Stimulated activated CD4-positive, alpha-beta T cell treated with anti-CD3 and anti-CD28 coated beads, Interleukin-4, amount 100 ng/mL, for 1 hour (primary cell): ENCODE measurements at regions not wholly inside any gene's neighbourhood (a gene's known extent, or its start where the extent isn't known, plus 50 kb on each side); places are given as distances from the start of the nearest gene placed in this dataset.
"Not testable (repeated sequence)": the region's sequence is repeated elsewhere in the genome, so short reads cannot be mapped to it uniquely, and the experiment has no call there.

Experiments used
- DNase-seq: peaks from one replicate; pipeline ENCODE4 v3.0.0-alpha.2; 2020

DNA sequence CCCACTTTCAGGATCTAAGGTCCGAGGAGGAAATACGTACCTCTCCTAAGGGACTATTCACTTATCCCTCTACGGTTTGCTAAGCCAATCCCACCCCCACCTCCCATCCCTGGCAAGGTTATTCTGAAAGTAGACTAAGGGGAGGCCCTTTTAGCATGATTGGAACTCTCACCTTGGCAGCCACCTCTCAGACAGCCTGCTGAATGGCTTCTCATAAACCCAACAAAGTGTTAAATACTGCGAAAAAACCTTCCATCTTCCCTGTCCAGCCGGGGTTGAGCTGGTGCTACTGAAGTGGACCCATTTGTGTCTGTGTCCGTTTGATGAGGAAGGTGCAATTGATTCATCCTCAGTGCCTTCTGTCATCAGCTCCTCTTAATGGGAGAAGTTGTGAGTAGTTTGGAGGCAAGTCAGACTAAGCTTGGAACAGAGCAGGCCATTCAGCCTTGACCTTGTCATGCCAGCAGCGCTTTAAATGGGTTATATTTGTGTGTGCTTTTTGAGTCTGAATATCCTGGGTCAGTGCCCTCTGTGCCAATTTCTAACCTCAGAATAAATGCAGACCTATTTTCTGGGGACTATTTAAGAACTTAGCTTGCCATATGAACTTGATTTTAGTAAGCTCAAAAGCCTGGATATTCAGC, 476.3 kb upstream of the ZNF608 start:
- DNase-seq = no peak

DNA sequence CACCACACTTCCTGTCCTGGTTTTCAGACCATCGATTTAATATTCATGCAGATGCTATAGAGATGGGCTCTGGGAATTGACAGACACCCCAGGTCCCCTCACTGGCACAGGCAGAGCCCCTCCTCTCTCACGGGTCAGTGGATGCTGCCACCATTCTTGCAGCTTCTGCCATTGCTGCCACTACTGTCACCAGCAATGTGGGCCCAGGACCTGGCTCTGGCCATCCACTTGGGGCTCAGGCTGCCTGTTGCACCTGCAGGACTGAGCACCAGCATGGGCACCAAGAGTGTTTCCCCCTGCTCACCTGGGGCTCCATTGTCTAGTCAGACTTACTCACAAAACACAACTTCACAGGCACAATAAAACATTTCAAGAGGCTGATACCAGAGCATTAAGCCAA, 479.0 kb upstream of the ZNF608 start:
- DNase-seq = no peak

DNA sequence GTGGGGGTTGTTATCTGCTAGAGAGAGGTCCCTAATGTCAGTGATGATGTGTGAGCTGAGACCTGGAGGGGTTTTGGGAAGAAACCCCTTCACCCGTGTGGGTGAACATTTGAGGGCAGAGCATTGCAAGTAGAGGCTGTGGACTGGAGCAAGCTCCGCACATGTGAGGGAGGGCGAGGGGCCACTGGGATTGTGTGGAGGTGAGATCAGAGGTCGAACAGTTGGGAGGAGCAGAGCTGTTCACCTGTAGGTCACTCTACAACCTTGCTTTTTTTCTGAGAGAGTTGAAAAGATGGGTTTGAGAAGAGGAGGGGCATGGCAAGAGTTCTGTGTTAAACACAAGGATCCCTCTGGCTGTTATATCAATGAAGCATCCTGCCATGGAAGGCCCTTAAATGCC, 480.4 kb upstream of the ZNF608 start:
- no peak for DNase-seq

DNA sequence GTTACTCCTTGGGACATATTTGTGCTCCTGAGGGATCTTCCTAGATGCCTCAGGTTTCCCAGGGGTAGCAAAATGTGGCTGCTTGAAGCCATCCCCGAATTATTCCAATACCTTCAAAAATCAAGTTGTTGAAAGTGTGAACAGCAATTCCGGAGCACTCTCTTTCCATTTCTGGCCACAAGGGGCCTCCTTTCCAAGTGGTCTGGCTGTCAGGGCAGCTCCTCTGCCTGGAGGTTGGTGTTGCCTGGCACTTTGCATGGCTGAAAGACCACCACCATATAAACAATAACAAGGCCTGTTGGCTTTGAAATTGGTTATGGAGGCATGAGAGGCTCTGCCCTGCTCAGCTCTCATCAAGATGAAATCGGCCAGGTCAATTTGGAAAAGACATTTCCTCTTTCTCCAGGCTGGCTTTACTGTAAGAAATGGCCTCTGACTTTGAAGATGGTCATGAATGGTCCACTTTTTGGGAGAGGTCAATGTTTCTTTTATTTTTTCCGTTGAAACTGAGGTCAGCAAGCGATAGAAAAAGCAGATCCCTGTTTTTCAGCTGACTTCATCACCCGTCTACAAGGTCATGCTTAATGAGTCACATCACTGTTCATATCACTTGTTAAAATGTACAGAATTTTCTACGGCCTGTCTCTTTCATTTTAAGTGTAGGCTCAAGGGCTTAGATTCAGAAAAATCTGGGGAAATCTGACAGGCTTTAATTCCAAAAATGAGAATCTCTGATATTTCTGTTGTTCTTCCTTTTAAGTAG, 481.1 kb upstream of the ZNF608 start:
- no peak for DNase-seq

DNA sequence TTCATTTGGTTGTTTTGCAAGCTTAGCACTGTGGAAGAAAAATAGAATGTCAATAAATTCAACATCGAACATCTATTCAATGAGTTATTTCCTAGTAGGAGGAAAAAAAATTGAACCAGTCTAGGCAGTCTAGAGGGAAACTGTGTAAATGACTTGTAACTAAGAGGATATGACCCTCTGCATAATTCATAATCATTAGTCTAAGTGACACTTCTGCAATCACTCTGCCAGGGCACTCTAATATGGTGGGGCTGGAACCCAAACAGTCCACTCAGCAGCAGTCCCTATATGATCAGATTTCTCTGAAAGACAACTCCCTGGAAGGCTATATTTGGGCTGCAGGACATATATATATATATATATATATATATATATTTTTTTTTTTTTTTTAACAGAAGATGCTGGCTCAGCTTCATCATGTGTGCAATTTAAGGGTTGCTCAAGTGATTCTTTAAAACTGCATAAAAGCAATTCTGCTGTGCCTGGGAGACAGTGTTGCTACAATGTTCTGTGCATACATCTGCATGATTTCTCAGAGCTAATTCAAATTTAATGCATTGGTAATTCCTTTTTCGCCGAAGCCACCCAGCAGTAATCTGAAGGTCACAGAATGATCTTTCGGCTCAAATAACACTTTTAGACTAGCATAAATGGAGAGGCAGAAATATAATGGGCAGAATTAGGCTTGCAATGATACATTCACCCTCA, 482.1 kb upstream of the ZNF608 start:
- no peak for DNase-seq

DNA sequence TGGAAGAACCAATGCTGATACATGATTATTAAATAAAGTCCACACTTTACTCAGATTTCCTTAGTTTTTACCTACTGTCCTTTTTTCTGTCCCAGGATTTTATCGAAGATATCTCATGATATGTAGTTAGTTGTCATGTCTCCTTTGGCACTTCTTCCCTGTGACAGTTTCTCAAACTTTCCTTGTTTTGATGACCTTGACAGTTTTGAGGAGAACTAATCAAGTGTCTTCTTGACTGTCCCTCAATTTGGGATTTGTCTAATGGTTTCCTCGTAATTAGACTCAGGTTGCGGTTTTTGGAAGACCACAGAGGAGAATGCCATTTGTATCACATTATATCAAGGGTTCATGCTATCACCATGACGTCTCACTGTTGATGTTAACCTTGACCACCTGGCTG, 483.1 kb upstream of the ZNF608 start:
- no peak for DNase-seq

DNA sequence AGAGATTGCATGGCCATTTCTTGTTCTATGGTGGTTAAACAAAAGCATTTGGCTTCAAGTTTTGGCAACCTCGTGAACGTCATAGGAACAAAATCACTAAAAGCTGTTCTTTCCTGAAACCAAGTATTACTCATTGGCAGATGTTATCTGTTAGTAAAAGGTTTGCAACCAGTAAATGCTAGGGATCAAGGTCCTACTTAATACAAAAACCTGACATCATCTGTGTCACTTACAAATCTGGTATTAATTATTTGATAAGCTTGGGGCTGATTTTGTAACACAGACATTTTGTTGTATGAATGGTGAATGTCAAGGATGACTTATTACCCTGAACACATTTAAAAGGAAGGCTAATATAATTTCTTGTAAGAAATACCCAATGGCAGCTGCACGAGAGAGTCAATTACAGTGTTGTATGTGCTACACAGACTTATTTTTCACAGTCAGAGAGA, 486.4 kb upstream of the ZNF608 start:
- DNase-seq = no peak

DNA sequence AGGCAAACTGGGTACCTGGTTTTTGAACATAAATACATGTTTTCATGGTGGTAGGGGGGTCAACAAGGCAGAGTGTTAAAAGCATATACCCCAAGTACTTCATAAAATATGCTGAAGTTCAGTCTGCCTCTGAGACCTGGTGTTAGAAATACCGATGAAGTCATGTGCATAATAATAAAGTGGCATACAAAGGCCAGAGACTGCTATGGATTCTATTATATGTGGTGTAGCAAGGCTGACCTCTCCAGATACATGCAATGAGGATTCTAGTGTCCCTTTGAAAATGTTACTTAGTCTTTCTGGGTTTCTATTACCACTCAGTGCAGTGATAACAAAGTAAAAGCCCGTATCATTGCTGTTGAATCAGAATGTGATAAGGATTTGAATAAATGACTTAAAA, 487.5 kb upstream of the ZNF608 start:
- no peak for DNase-seq

DNA sequence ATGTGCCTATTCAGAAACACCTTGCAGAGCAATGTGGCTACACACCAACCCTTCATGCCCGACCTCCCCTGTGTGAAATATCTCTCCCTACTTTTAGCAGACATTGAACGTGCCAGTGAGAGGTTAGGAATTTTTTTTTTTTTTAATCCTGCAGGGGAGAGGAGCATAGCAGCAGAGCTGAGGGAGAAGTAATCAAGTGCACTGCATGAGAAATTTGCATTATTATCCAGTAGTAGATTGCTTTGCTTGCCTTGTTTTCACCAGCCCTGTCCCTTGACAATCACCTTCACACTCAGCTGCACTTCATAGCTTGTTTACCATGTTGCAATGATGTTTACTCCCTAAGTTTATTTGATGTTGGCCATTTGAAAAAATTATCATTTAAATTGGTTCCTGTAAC, 489.6 kb upstream of the ZNF608 start:
- no peak for DNase-seq

DNA sequence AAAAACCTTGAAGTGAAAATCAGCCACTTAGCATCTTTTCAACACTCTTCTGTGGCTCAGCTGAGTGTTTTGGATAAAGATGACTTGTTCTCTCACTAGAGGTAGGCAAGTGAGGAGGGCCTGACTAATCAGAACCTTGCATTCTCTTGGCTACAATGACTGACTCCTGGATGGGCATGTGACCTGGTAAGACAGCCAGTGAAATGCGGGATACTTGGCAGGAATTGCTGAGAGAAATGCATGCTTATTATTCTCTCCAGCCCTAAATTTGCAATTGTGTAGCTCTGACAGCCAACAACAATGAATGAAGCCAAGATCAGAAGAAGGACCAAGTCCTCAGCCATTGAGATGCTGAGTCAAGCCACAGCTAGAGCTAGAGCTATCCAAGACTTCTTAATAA, 490.5 kb upstream of the ZNF608 start:
- no peak for DNase-seq

DNA sequence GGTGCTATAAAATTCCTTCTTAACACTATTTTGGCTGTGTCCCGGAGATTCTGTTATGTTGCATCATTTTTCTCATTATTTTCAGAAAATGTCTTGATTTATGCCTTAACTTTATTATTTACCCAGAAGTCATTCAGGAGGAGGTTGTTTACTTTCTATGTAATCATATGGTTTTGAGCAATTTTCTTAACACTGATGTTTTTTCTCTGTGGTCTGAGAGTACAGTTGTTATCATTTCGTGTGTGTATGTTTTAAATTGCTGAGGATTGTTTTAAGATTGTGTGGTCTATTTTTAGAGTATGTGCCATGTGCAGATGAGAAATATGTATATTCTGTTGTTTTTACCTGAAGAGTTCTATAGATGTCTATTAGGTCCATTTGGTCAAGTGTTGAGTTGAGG, 498.1 kb upstream of the ZNF608 start:
- no peak for DNase-seq

DNA sequence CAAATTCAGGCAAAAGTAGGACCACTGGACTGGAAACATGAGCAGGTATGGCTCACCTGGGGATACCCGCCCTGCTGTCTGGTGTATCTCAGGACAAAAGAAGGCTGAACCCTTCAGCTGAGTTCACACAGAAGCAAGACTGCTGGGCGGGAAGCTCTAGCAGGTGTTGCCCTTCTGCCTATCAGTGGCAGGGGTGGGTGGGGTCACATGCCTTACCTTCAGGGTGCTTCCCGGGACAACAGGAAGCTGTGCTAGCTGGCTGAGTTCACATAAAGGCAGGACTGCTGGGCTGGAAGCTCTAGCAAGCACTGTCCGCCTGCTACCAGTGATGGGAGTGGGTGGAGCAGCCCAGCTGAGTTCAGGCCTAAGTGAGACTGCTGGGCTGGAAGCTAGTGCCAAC, 498.8 kb upstream of the ZNF608 start:
- no peak for DNase-seq

DNA sequence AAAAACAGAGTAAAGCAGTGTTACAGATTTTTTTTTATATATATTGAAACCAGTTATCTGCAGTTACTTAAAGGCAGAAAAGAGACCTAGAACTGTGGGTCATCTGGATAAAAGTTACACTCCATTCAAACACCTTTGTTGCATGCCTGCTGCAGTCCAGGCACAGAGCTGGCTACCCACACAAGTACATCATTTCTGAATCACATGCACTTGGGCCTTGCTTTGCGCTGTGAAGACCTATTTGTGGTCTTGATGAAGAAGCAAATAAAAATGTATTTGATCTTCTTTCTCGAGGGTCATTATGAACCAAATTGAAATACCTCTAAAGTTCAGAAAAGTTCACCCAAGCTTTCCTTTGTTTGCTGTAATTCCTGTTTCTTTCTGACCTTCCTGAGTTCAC, 503.0 kb upstream of the ZNF608 start:
- DNase-seq = no peak

DNA sequence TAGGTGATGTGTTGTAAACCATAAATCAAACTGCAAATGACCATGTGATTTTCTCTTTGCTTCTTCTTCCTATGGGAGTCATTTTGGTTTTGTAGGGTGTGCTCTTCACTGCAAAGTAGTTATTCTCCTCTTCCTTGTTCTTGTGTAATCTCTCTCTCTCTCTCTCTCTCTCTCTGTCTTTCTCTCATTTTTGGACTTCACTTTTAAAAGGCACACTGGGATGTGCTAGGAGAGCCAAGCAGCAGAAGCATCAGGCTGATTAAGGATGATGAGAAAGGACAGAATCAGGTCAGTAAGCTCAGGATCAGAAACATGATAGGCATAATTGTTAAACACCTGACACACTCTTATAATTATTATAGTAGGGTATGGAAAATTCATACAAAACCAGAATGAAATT, 505.3 kb upstream of the ZNF608 start:
- DNase-seq = no peak

DNA sequence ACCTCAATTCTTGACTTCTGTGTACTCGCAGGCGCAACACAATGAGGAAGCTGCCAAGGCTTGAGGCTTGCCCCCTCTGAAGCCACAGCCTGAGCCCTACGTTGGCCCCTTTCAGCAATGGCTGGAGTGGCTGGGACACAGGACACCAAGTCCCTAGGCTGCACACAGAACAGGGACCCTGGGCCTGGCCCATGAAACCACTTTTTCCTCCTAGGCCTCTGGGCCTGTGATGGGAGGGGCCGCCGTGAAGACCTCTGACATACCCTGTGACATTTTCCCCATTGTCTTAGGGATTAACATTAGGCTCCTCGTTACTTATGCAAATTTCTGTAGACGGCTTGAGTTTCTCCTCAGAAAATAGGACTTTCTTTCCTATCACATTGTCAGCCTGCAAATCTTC, 507.2 kb upstream of the ZNF608 start:
- not testable (repeated sequence) for DNase-seq

DNA sequence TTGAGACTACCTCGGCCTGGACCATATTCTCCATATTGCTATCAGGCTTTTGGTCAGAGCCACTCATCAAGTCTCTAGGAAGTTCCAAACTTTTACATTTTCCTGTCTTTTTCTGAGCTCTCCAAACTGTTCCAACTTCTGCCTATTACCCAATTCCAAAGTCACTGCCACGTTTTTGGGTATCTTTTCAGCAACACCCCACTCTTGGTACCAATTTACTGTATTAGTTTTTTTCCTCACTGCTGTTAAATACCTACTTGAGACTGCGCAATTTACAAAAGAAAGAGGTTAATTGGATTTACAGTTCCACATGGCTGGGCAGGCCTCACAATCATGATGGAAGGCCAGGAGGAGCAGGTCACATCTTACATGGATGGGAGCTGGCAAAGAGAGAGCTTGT, 507.8 kb upstream of the ZNF608 start:
- no peak for DNase-seq

DNA sequence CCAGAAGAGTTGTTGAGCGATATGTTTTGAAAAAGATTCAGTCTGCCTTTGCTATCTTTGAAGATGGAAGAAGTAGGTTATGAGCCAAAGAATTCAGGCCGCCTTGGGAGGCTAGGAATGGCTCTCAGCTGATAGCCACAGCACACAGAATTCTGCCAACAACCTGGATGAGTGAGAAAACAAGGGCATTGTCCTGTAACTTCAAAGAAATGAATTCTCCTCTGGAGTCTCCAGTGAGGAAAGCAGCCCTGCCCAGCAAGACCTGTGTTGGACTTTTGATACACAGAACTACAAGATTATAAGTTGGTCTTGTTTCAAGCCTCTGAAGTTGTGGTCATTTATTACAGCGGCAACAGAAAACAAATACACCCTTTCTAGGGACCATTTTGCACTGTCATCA, 509.9 kb upstream of the ZNF608 start:
- DNase-seq = no peak

DNA sequence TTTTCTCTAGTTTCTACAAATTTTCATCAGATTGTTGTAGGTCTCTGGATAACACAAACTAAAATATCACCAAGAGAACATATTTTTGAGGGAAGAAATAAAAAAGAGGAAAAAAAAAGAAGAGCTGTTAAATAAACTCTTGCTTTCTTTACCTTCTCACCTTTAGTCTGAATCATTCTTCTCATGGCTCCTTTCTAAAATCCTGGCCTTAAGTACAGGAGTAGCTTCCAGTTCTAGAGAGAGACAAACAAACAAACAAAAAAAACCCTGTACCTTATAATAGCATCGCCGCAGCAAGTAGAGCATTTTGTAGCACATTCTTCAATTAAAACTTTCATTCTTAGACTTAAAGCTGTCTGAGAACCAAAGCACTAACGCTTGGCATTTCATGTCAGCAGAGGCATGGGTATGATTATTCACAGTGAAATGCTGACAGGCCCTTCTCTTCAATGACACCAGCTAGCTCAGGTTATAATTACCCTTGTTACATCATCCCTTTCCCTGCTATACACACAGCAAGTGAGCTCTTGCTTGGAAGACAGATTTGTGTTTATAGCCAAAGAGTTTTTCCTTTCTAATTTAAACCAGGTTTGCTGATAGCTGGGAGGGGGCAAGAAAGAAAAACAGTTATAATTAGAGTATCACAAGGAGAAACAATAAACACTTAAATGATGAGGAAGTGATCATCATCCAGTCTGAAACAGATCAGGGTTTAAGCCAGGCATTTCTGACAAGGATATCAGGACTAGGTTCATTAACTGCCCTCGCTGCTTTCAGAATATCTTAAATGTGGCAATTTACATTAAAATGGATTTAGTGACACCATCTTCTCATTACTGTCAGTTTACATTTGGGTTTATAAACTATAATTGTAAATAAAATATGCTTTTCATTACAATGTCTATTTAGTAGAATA, 510.9 kb upstream of the ZNF608 start:
- no peak for DNase-seq

DNA sequence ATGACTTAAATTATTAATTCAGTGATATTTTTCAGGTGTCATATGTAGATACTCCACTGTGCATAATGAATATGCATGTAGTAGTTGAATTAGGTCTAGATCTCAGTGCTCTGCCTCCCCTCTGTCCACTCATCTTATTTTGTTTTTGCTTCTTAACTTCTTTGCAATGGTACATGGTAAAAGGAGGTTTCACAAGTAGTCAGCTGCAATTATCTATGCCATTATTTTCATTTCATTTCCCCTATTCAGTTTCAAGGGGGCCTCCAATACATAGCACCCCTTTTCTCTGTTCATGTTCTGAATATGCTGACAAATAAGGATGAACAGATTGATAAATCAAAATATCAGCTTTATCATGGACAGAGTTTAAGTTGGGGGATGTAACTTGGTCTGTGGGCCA, 511.6 kb upstream of the ZNF608 start:
- no peak for DNase-seq

DNA sequence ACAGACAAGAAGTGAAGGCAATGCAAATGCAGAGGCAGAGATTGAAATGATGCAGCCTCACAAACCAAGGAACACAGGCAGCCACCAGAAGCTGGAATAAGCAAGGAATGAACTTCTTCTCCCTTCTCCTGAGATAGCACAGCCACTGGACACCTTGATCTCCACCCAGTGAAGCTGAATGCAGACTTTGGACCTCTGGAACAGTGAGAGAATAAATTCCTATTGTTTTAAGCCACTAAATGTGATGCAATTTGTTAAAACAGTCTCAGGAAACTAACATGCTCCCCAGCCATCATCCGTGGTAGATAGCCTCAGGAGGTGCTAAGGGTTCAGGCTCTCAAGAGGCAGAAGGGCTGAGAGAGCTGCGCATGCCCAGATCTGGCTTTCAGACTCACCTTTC, 512.2 kb upstream of the ZNF608 start:
- DNase-seq = no peak

DNA sequence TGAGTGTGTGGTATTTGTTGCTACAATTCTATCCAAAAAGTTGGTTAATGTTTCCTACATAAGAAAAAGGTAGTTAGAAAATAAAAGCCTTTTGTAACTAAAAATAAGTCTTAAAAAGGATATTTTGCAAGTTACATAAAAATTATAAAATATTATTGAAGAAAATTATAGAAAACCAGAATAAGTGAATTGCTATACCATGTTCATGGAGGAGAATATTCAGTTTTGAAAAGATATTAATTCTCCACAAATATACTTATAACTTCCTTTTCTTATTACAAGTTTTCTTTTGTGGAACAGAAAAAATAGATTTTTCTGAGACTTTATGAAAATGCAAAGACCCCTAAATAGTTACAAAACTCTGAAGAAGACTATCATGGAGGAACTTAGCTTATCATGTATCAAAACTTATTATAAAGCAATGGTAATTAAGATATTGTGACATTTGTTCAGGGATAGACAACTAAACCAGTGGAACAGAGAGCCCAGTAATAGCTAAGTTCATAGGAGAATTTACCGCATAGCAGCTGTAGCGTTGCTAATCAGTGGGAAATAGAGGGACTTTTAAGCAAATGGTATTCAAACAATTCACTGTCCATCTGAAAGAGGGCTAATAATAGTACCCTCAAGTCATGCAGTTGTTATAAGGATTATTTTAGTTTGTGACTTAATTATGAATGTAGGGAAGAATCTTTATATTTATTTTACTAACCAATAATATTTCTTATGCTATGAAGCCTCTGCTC, 515.2 kb upstream of the ZNF608 start:
- no peak for DNase-seq

DNA sequence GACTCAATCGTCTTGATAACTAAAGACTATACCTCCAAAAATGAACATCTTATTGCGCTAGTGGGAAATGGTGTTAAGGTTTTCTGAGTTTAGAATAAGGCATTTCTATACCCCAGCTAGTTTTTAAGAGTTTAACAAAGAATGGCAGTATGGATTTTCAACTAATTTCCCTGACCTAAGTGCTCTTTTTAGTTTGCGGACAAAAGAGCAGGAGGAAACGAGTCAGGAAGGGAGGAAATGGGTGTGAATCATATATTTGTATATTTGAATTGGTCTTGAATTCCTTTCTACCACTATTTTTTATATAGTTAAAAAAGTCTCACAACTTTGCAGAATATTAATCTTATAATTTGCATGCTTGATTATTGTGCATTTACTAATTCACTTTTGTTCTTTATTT, 516.3 kb upstream of the ZNF608 start:
- no peak for DNase-seq
